Hepatocyte (in vitro differentiated cells): ENCODE measurements at regions not wholly inside any gene's neighbourhood (a gene's known extent, or its start where the extent isn't known, plus 50 kb on each side); places are given as distances from the start of the nearest gene placed in this dataset.

Experiments used
- DNase-seq: peaks from one replicate; pipeline ENCODE4 v3.0.0-alpha.2; 2016; ENCODE audit warnings: low spot score
- H2AFZ ChIP-seq: fragments of 200-600 bp; sonication (generic); 2 replicates; pipeline ENCODE4 v1.6.0; 2016; ENCODE audit warnings: antibody characterized with exemption, mild to moderate bottlenecking
- H3K27ac ChIP-seq: fragments of 200-600 bp; sonication (generic); 2 replicates; pipeline ENCODE4 v1.5.1; 2016; ENCODE audit warnings: mild to moderate bottlenecking
- H3K27me3 ChIP-seq: fragments of 200-600 bp; sonication (generic); 2 replicates; pipeline ENCODE4 v1.6.1; 2016
- H3K36me3 ChIP-seq: fragments of 200-600 bp; sonication (generic); replicated peaks from 2 replicates; pipeline ENCODE4 v1.5.1; 2016; ENCODE audit warnings: low read depth; ENCODE audit not compliant: insufficient read depth
- H3K4me1 ChIP-seq: fragments of 200-600 bp; sonication (generic); 2 replicates; pipeline ENCODE4 v1.5.1; 2016; ENCODE audit warnings: mild to moderate bottlenecking, moderate library complexity; ENCODE audit not compliant: insufficient read depth
- H3K4me2 ChIP-seq: fragments of 200-600 bp; sonication (generic); 2 replicates; pipeline ENCODE4 v1.6.0; 2016
- H3K4me3 ChIP-seq: fragments of 200-600 bp; sonication (generic); 2 replicates; pipeline ENCODE4 v1.5.1; 2016; ENCODE audit warnings: mild to moderate bottlenecking
- H3K79me2 ChIP-seq: fragments of 200-600 bp; sonication (generic); 2 replicates; pipeline ENCODE4 v1.6.0; 2017; ENCODE audit warnings: mild to moderate bottlenecking
- H3K9me2 ChIP-seq: fragments of 200-600 bp; sonication (generic); replicated peaks from 2 replicates; pipeline ENCODE4 v1.6.0; 2017; ENCODE audit warnings: mild to moderate bottlenecking; ENCODE audit not compliant: insufficient read depth
- H3K9me3 ChIP-seq: fragments of 200-600 bp; sonication (generic); 2 replicates; pipeline ENCODE4 v1.5.1; 2016; ENCODE audit warnings: low read depth, mild to moderate bottlenecking
- H4K20me1 ChIP-seq: fragments of 200-600 bp; sonication (generic); 2 replicates; pipeline ENCODE4 v1.6.0; 2016; ENCODE audit warnings: mild to moderate bottlenecking; ENCODE audit not compliant: insufficient read depth, poor library complexity, severe bottlenecking
- CTCF ChIP-seq: fragments of 200-600 bp; sonication (generic); IDR thresholded peaks from 2 replicates; pipeline ENCODE4 v1.5.1; 2016; ENCODE audit warnings: antibody characterized with exemption, mild to moderate bottlenecking; ENCODE audit not compliant: poor library complexity
- EZH2 ChIP-seq: fragments of 200-600 bp; sonication (generic); IDR thresholded peaks from 2 replicates; pipeline ENCODE4 v1.6.1; 2016; ENCODE audit warnings: antibody characterized with exemption, mild to moderate bottlenecking, borderline replicate concordance
- EZH2phosphoT487 ChIP-seq: fragments of 200-600 bp; sonication (generic); IDR thresholded peaks from one replicate; pipeline ENCODE4 v1.6.1; 2018; ENCODE audit warnings: antibody characterized with exemption, mild to moderate bottlenecking, low read depth, moderate library complexity; ENCODE audit not compliant: unreplicated experiment, severe bottlenecking
- WGBS: methylation state at CpG from one replicate; pipeline ENCODE4 v1.1.6; 2016; ENCODE audit warnings: low lambda C conversion rate; ENCODE audit errors: missing lambda C conversion rate; 5-methylcytosine and 5-hydroxymethylcytosine counted together

- WGBS = 78% methylated on average over 5 of the region's 5 CpGs
- Histone ChIP-seq H3K4me3 (no peak overlapping the region), H3K36me3 (no peaks in the 10 kb centered on the region), H4K20me1 (no peaks in the 10 kb centered on the region), H3K27ac (no peak overlapping the region), H3K9me2 (no peaks in the 10 kb centered on the region), H3K4me1 (no peaks in the 10 kb centered on the region), H3K79me2 (no peaks in the 10 kb centered on the region), H3K9me3 (no peaks in the 10 kb centered on the region), H3K4me2 (no peak overlapping the region), H2AFZ (no peak overlapping the region), H3K27me3 (no peaks in the 10 kb centered on the region)
- DNase-seq = no peak
- no peak for TF ChIP-seq CTCF
- no peak for TF ChIP-seq EZH2
- no peak for TF ChIP-seq EZH2phosphoT487
Measured at GRCh38 chr20:60541991-60542390, 583.8 kb downstream of the CDH26 start.

GRCh38 chr20:60543598-60543997, 585.4 kb downstream of the CDH26 start:
- Histone ChIP-seq H2AFZ (no peak overlapping the region), H4K20me1 (no peaks in the 10 kb centered on the region), H3K4me1 (no peaks in the 10 kb centered on the region), H3K4me3 (no peak overlapping the region), H3K4me2 (no peak overlapping the region), H3K79me2 (no peaks in the 10 kb centered on the region), H3K9me3 (no peaks in the 10 kb centered on the region), H3K9me2 (no peaks in the 10 kb centered on the region), H3K36me3 (no peaks in the 10 kb centered on the region), H3K27me3 (no peaks in the 10 kb centered on the region), H3K27ac (no peak overlapping the region)
- TF ChIP-seq EZH2phosphoT487 (no peak), EZH2 (no peak), CTCF (no peak)
- WGBS = 82% methylated on average over 3 of the region's 3 CpGs
- DNase-seq = no peak

GRCh38 chr20:60553095-60553494, 594.9 kb downstream of the CDH26 start:
- TF ChIP-seq EZH2 = no peak
- no peak for TF ChIP-seq EZH2phosphoT487
- no peak for TF ChIP-seq CTCF
- H3K4me2 ChIP-seq = no peak overlapping the region
- H3K27ac ChIP-seq = no peak overlapping the region
- H3K27me3 ChIP-seq = peaks cover 8% of the 10 kb centered on the region
- no peak for DNase-seq
- no peaks in the 10 kb centered on the region for H3K79me2 ChIP-seq
- H3K36me3 ChIP-seq = no peaks in the 10 kb centered on the region
- H3K4me1 ChIP-seq = no peaks in the 10 kb centered on the region
- H3K4me3 ChIP-seq = no peak overlapping the region
- H2AFZ ChIP-seq = no peak overlapping the region
- H3K9me3 ChIP-seq = no peaks in the 10 kb centered on the region
- H4K20me1 ChIP-seq = no peaks in the 10 kb centered on the region
- 90% methylated on average over 5 of the region's 5 CpGs for WGBS
- H3K9me2 ChIP-seq = no peaks in the 10 kb centered on the region

GRCh38 chr20:60558486-60558885, 600.3 kb downstream of the CDH26 start:
- peaks cover 10% of the 10 kb centered on the region for H3K27me3 ChIP-seq
- H3K36me3 ChIP-seq = no peaks in the 10 kb centered on the region
- no peaks in the 10 kb centered on the region for H3K4me1 ChIP-seq
- H3K79me2 ChIP-seq = no peaks in the 10 kb centered on the region
- H2AFZ ChIP-seq = no peak overlapping the region
- H4K20me1 ChIP-seq = no peaks in the 10 kb centered on the region
- no peak overlapping the region for H3K27ac ChIP-seq
- H3K9me2 ChIP-seq = no peaks in the 10 kb centered on the region
- no peak overlapping the region for H3K4me2 ChIP-seq
- H3K4me3 ChIP-seq = no peak overlapping the region
- 87% methylated on average over 3 of the region's 3 CpGs for WGBS
- H3K9me3 ChIP-seq = no peaks in the 10 kb centered on the region
- no peak for DNase-seq
- TF ChIP-seq EZH2phosphoT487 = no peak
- TF ChIP-seq CTCF = no peak
- TF ChIP-seq EZH2 = no peak
